Naive thymus-derived CD4-positive, alpha-beta T cell (primary cell): ENCODE measurements at regions not wholly inside any gene's neighbourhood (a gene's known extent, or its start where the extent isn't known, plus 50 kb on each side); places are given as distances from the start of the nearest gene placed in this dataset.

Experiments used
- ATAC-seq: fragments of 150-1000 bp; cut with Tn5 transposase; 2 replicates; pipeline ENCODE4 v1.10.0; 2021; ENCODE audit warnings: mild to moderate bottlenecking, moderate library complexity
- CTCF ChIA-PET: fragments of 350-600 bp; sonication (Branson Sonifier 250); formaldehyde crosslinking; loops from one replicate; lab custom pipeline; 2021; ENCODE audit warnings: antibody characterized with exemption; lab: Charles Lee
- POLR2A ChIA-PET: fragments of 350-600 bp; sonication (Branson Sonifier 250); formaldehyde crosslinking; loops from one replicate; lab custom pipeline; 2021; ENCODE audit warnings: antibody characterized with exemption, inconsistent platforms; lab: Charles Lee
- DNase-seq, 9 donors: peaks; one replicate each; pipeline versions ENCODE4 v3.0.0 to v3.0.0-alpha.2; 2020 to 2022; ENCODE audit warnings: mixed read lengths in 1 of 9
- H3K27ac ChIP-seq: one replicate; pipeline ENCODE4 v1.7.0; 2013; ENCODE audit warnings: mild to moderate bottlenecking, low read depth, low read length, moderate library complexity
- H3K27me3 ChIP-seq, 2 donors: one replicate each; pipeline ENCODE4 v1.7.0; 2013; ENCODE audit warnings: low read length in 2 of 2, mild to moderate bottlenecking in 2 of 2, moderate library complexity in 2 of 2; ENCODE audit not compliant: control insufficient read depth in 2 of 2, insufficient read depth in 2 of 2
- H3K36me3 ChIP-seq, 3 experiments: 1 replicate in 2 of 3; 2 replicates in 1 of 3; pipeline ENCODE4 v1.7.0; 2013; ENCODE audit warnings: low read length in 3 of 3, mild to moderate bottlenecking in 3 of 3, moderate library complexity in 1 of 3; ENCODE audit not compliant: insufficient read depth in 3 of 3, control insufficient read depth in 2 of 3
- H3K4me1 ChIP-seq, 2 donors: one replicate each; pipeline ENCODE4 v1.7.0; 2013; ENCODE audit warnings: low read length in 2 of 2, mild to moderate bottlenecking in 2 of 2, moderate library complexity in 1 of 2; ENCODE audit not compliant: control insufficient read depth in 2 of 2, insufficient read depth in 2 of 2
- H3K4me3 ChIP-seq: 2 replicates; pipeline ENCODE4 v1.7.0; 2013; ENCODE audit warnings: mild to moderate bottlenecking, low read length
- H3K9me3 ChIP-seq, 3 experiments: 1 replicate in 2 of 3; 2 replicates in 1 of 3; pipeline ENCODE4 v1.7.0; 2013; ENCODE audit warnings: low read length in 3 of 3; ENCODE audit not compliant: control insufficient read depth in 2 of 3
- H3K27ac Mint-ChIP-seq, 9 donors: one replicate each; pipeline ENCODE4 v1.8.0; 2020 to 2022; ENCODE audit warnings: mixed read lengths in 9 of 9, mild to moderate bottlenecking in 8 of 9, moderate library complexity in 5 of 9, inconsistent platforms in 2 of 9
- H3K27me3 Mint-ChIP-seq, 5 donors: one replicate each; pipeline ENCODE4 v1.8.0; 2021 to 2022; ENCODE audit warnings: mixed read lengths in 5 of 5, mild to moderate bottlenecking in 1 of 5
- H3K36me3 Mint-ChIP-seq, 5 donors: one replicate each; pipeline ENCODE4 v1.8.0; 2020 to 2022; ENCODE audit warnings: mixed read lengths in 5 of 5, mild to moderate bottlenecking in 3 of 5, inconsistent platforms in 1 of 5
- H3K4me1 Mint-ChIP-seq, 7 donors: one replicate each; pipeline ENCODE4 v1.8.0; 2020 to 2022; ENCODE audit warnings: mixed read lengths in 7 of 7, mild to moderate bottlenecking in 3 of 7, inconsistent platforms in 1 of 7
- H3K4me3 Mint-ChIP-seq, 10 donors: one replicate each; pipeline ENCODE4 v1.8.0; 2020 to 2022; ENCODE audit warnings: mild to moderate bottlenecking in 10 of 10, mixed read lengths in 10 of 10, moderate library complexity in 6 of 10, inconsistent platforms in 2 of 10
- H3K9me3 Mint-ChIP-seq, 11 donors: one replicate each; pipeline ENCODE4 v1.8.0; 2020 to 2022; ENCODE audit warnings: mixed read lengths in 11 of 11, mild to moderate bottlenecking in 4 of 11, inconsistent platforms in 1 of 11, moderate library complexity in 1 of 11
- intact Hi-C, 2 donors: fragments of 100-400 bp; cut with micrococcal nuclease; formaldehyde crosslinking; loops; one replicate each; pipeline ENCODE4 v1.15.1; 2023

DNA sequence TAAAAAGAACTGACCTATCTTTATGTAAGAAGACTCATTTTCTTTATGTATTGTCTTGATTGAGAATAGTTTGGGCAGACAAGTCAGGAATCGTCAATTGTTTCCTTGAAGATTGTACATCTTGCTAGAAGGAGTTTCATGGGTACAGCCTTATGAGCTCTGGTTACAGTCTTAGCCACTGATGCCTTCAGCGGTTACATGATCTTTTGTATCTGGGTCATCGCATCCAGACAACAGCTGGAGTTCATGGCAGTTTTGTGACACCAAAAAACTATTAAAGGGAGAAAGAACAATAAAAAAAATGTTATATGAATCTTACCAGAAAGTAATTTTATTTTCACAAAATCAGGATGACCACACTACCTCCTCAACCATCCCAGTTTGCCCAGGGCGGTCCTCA, 520.5 kb upstream of the CDH7 start:
- peaks cover 0 to 12% (median 4%) of the 10 kb centered on the region in 11 donors for H3K9me3 Mint-ChIP-seq
- DNase-seq (no peak), ATAC-seq (no peak)
- intact Hi-C loops = no loop called here
- no peaks in the 10 kb centered on the region for H3K27me3 ChIP-seq
- H3K36me3 ChIP-seq = no peaks in the 10 kb centered on the region
- POLR2A ChIA-PET = no interaction called here
- H3K36me3 Mint-ChIP-seq = no peaks in the 10 kb centered on the region
- no peaks in the 10 kb centered on the region for H3K27me3 Mint-ChIP-seq
- no peak overlapping the region for H3K4me3 ChIP-seq
- no peaks in the 10 kb centered on the region for H3K4me1 ChIP-seq
- CTCF ChIA-PET = no interaction called here
- H3K27ac ChIP-seq = no peak overlapping the region
- no peak overlapping the region for H3K4me3 Mint-ChIP-seq
- H3K27ac Mint-ChIP-seq = no peak overlapping the region
- H3K4me1 Mint-ChIP-seq = no peaks in the 10 kb centered on the region
- H3K9me3 ChIP-seq = no peaks in the 10 kb centered on the region

GRCh38 chr18:65227970-65228369, 522.8 kb upstream of the CDH7 start:
- no peaks in the 10 kb centered on the region for H3K36me3 ChIP-seq
- no peaks in the 10 kb centered on the region for H3K27me3 ChIP-seq
- Mint-ChIP-seq H3K27me3 (no peaks in the 10 kb centered on the region), H3K4me3 (no peak overlapping the region), H3K9me3 (peaks cover 0 to 16% (median 5%) of the 10 kb centered on the region in 11 donors), H3K27ac (no peak overlapping the region), H3K36me3 (no peaks in the 10 kb centered on the region), H3K4me1 (no peaks in the 10 kb centered on the region)
- intact Hi-C loops = no loop called here
- no peak overlapping the region for H3K4me3 ChIP-seq
- H3K27ac ChIP-seq = no peak overlapping the region
- ATAC-seq (no peak), DNase-seq (no peak)
- ChIA-PET CTCF (no interaction called here), POLR2A (no interaction called here)
- H3K4me1 ChIP-seq = no peaks in the 10 kb centered on the region
- H3K9me3 ChIP-seq = no peaks in the 10 kb centered on the region

DNA sequence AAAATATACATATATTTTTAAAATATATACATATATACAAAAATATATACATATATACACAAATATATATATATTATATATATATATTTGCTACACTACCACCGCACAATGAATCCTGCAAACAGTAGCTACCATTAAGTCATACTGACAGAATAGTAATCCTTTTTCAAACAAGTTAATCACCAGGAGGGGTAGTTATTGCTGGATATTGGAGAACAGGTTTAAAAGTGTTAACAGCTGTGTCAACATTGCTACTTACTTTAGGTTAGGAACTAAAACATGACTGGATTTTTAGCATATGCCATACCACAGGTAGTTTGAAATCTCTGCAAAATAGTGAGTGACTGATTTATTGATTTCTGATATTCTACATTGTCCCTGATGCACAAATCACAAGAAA, 529.1 kb upstream of the CDH7 start:
- Histone ChIP-seq H3K36me3 (no peaks in the 10 kb centered on the region), H3K27ac (no peak overlapping the region), H3K9me3 (no peaks in the 10 kb centered on the region), H3K27me3 (no peaks in the 10 kb centered on the region), H3K4me1 (no peaks in the 10 kb centered on the region), H3K4me3 (no peak overlapping the region)
- ChIA-PET POLR2A (no interaction called here), CTCF (no interaction called here)
- Mint-ChIP-seq H3K27ac (no peak overlapping the region), H3K9me3 (peaks cover 0 to 11% (median 5%) of the 10 kb centered on the region in 11 donors), H3K27me3 (no peaks in the 10 kb centered on the region), H3K36me3 (no peaks in the 10 kb centered on the region), H3K4me1 (no peaks in the 10 kb centered on the region), H3K4me3 (no peak overlapping the region)
- DNase-seq (no peak), ATAC-seq (no peak)
- intact Hi-C loops = no loop called here

DNA sequence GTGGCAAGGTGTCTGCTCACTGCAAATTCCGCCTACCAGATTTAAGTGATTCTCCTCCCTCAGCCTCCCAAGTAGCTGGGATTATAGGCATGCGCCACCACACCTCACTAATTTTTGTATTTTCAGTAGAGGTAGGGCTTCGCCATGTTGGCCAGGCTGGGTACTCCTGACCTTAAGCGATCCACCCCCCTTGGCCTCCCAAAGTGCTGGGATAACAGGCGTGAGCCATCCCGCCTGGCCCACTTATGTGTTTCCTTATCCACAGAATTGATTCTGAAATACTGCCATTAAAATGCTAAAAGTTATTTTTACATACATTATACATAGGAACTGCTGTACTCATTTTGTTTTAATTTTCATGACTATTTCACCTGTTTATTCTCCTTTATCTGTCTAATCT, 529.7 kb upstream of the CDH7 start:
- H3K9me3 ChIP-seq = no peaks in the 10 kb centered on the region
- H3K4me1 ChIP-seq = no peaks in the 10 kb centered on the region
- H3K4me3 ChIP-seq = no peak overlapping the region
- intact Hi-C loops = no loop called here
- no peaks in the 10 kb centered on the region for H3K36me3 ChIP-seq
- no peaks in the 10 kb centered on the region for H3K36me3 Mint-ChIP-seq
- ChIA-PET CTCF (no interaction called here), POLR2A (no interaction called here)
- no peak overlapping the region for H3K4me3 Mint-ChIP-seq
- H3K27ac Mint-ChIP-seq = no peak overlapping the region
- no peak for ATAC-seq
- H3K27ac ChIP-seq = no peak overlapping the region
- peaks cover 0 to 9% (median 6%) of the 10 kb centered on the region in 11 donors for H3K9me3 Mint-ChIP-seq
- no peak for DNase-seq
- H3K27me3 Mint-ChIP-seq = no peaks in the 10 kb centered on the region
- no peaks in the 10 kb centered on the region for H3K27me3 ChIP-seq
- H3K4me1 Mint-ChIP-seq = no peaks in the 10 kb centered on the region

DNA sequence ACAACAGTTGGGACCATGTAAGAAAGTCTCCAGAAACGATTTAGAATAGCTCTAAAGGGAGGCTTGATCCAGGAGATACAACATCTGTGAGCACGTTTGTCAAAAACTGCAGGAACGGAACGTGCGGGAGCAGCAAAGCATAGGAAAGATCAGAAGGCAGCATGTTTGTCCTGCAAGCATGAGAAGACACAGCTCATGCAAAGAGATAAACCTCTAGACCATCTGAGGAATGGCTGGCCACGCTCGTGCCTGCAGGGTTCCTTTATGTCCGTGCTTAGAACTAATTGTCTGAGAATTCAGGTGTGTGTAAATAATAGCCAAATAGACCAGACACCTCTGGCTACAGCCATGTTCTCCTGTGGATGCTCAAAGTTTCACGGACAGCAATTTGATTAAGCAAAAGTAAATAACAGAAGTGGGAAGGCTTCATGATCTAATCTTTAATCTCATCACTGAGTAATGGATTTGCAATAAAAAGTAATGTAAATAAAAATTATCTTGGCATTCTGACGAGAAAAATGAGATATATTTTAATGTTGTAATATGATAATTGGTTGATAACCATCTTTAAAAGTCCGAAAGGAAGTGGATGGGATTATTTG, 534.8 kb upstream of the CDH7 start:
- CTCF ChIA-PET = no interaction called here

GRCh38 chr18:65214456-65214855, 536.4 kb upstream of the CDH7 start:
- H3K27me3 ChIP-seq = no peaks in the 10 kb centered on the region
- Mint-ChIP-seq H3K9me3 (peaks cover 0 to 26% (median 4%) of the 10 kb centered on the region in 11 donors), H3K27me3 (no peaks in the 10 kb centered on the region), H3K4me1 (no peaks in the 10 kb centered on the region), H3K27ac (no peak overlapping the region), H3K36me3 (no peaks in the 10 kb centered on the region), H3K4me3 (no peak overlapping the region)
- H3K4me3 ChIP-seq = no peak overlapping the region
- H3K4me1 ChIP-seq = no peaks in the 10 kb centered on the region
- no peak overlapping the region for H3K27ac ChIP-seq
- no peaks in the 10 kb centered on the region for H3K9me3 ChIP-seq
- H3K36me3 ChIP-seq = no peaks in the 10 kb centered on the region
- POLR2A ChIA-PET = no interaction called here
- CTCF ChIA-PET = no interaction called here
- ATAC-seq = no peak
- no peak for DNase-seq
- intact Hi-C loops = loop anchor here in 1 of 2 donors (5.0 kb wide), 1 partner anchor 1228 kb away; no protein-coding TSS in a partner anchor

More for the DNA sequence above, 534.8 kb upstream of the CDH7 start:
- Mint-ChIP-seq H3K36me3 (no peaks in the 10 kb centered on the region), H3K27ac (no peak overlapping the region), H3K4me1 (no peaks in the 10 kb centered on the region), H3K27me3 (no peaks in the 10 kb centered on the region), H3K9me3 (peaks cover 0 to 17% (median 2%) of the 10 kb centered on the region in 11 donors), H3K4me3 (no peak overlapping the region)
- DNase-seq = no peak
- POLR2A ChIA-PET = no interaction called here
- no peak overlapping the region for H3K4me3 ChIP-seq
- no peaks in the 10 kb centered on the region for H3K4me1 ChIP-seq
- no peak overlapping the region for H3K27ac ChIP-seq
- H3K9me3 ChIP-seq = no peaks in the 10 kb centered on the region
- no peaks in the 10 kb centered on the region for H3K27me3 ChIP-seq
- H3K36me3 ChIP-seq = no peaks in the 10 kb centered on the region
- intact Hi-C loops = no loop called here
- no peak for ATAC-seq

DNA sequence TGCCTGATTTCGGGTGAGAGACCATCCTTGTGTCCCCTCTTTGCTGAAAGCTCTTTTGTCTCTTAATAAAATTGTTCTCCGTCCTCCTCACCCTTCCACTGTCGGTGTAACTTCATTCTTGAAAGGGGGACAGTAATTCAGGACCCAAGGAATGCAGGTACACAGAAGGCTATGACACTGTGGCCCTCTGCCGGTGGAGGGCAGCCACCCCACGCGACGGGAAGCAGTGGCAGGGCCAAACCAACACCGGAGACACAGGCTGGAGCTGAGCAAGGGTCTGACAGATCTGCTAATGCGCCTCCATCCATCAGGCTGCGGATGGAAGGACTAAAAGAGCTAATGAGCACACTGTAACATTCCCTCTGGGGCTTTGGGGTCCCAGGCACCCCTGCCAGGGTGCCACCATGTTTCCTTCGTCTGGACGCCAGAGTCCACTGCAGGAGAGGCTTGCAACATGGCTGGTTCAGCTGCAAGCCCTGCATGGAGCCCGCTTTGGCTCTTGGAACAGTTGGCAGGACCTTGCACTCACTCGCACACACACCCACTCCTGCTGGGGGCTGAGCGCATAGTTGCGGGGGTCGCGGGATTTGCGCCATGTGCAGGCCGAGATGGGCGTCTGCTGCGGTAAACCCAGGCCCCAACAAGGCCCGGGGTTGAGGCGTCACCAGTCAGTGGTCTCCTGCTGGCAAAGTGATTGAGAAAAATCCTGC, 544.1 kb upstream of the CDH7 start:
- Histone ChIP-seq H3K27ac (no peak overlapping the region), H3K4me3 (no peak overlapping the region), H3K36me3 (no peaks in the 10 kb centered on the region), H3K9me3 (no peaks in the 10 kb centered on the region), H3K4me1 (no peaks in the 10 kb centered on the region), H3K27me3 (no peaks in the 10 kb centered on the region)
- H3K27me3 Mint-ChIP-seq = no peaks in the 10 kb centered on the region
- H3K27ac Mint-ChIP-seq = no peak overlapping the region
- no peaks in the 10 kb centered on the region for H3K36me3 Mint-ChIP-seq
- DNase-seq (no peak), ATAC-seq (no peak)
- no peak overlapping the region for H3K4me3 Mint-ChIP-seq
- intact Hi-C loops = no loop called here
- H3K4me1 Mint-ChIP-seq = no peaks in the 10 kb centered on the region
- ChIA-PET CTCF (no interaction called here), POLR2A (no interaction called here)
- H3K9me3 Mint-ChIP-seq = peaks cover 0 to 9% (median 6%) of the 10 kb centered on the region in 11 donors
